Esophagus squamous epithelium (tissue), 4 donors: ENCODE measurements at regions not wholly inside any gene's neighbourhood (a gene's known extent, or its start where the extent isn't known, plus 50 kb on each side); places are given as distances from the start of the nearest gene placed in this dataset.

Experiments
- CTCF ChIP-seq, 6 experiments: fragments of 450-650 bp in 4 of 6; fragments of 200-600 bp in 2 of 6; sonication (generic) in 2 of 6; IDR thresholded peaks; one replicate each; pipeline ENCODE4 v1.5.1; 2016 to 2019; ENCODE audit warnings: antibody characterized with exemption in 6 of 6, mild to moderate bottlenecking in 4 of 6, moderate library complexity in 4 of 6
- POLR2A ChIP-seq, 4 donors: fragments of 450-650 bp; IDR thresholded peaks; one replicate each; pipeline ENCODE4 v1.6.1; 2017; ENCODE audit warnings: antibody characterized with exemption in 4 of 4, mild to moderate bottlenecking in 4 of 4, moderate library complexity in 3 of 4

GRCh38 chr12:115443351-115443938 lies 759.5 kb upstream of the TBX3 start:
- TF ChIP-seq CTCF (IDR thresholded peaks at IDR 0.05) (no peak), POLR2A (IDR thresholded peaks at IDR 0.05) (no peak)
